ENCODE measurements at regions not wholly inside any gene's neighbourhood (a gene's known extent, or its start where the extent isn't known, plus 50 kb on each side); places are given as distances from the start of the nearest gene placed in this dataset.

DNA sequence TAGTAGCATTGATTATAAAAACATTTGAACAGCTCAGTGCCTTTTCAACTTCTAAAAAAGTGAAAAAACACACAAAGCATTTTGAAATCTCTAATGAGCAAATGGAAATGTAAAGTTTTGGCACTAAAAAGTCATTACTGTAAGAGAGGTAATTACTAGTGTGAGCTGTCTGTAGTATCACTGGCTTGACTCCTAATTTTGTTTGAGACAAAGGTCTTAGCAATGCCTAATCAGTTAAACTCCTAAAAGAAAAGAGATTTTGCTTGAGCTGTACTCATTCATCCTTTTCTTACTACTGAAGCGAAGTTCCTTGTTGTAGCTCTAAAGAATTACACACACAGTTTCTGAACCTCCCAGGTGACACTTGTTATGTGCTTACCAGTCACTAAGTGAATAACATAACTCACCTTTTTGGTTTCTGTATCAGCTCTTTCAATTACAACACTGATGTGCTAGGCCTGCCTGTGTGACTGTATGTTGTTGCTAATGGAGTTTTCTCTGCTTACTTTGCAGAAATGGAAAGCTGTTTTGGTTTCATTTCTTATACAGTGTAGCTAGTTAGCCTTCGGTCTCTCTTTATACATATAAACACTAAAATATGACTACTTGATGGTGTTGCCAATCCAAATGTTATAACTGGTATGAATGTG is 924.4 kb upstream of the TENM4 start:
- Histone ChIP-seq H3K27me3 (ENCODE audit: insufficient read depth, insufficient read length) (no peaks in the 10 kb centered on the region), H3K36me3 (ENCODE audit: insufficient read depth, insufficient read length, low read length) (no peaks in the 10 kb centered on the region), H3K4me1 (ENCODE audit: insufficient read depth, insufficient read length) (no peaks in the 10 kb centered on the region), H3K4me3 (ENCODE audit: insufficient read length, low read depth) (no peak overlapping the region), H3K9ac (ENCODE audit: insufficient read length, low read depth) (no peak overlapping the region), H3K9me3 (ENCODE audit: insufficient read depth, low read length) (no peaks in the 10 kb centered on the region)
- TF ChIP-seq SUZ12 (IDR thresholded peaks at IDR 0.05; ENCODE audit: extremely low read depth, insufficient read depth, insufficient read length) (no peak), ZNF274 (IDR thresholded peaks at IDR 0.05; ENCODE audit: low read depth, low read length) (no peak)
- DNase-seq (ENCODE audit: low read depth, low spot score), result no peak

DNA sequence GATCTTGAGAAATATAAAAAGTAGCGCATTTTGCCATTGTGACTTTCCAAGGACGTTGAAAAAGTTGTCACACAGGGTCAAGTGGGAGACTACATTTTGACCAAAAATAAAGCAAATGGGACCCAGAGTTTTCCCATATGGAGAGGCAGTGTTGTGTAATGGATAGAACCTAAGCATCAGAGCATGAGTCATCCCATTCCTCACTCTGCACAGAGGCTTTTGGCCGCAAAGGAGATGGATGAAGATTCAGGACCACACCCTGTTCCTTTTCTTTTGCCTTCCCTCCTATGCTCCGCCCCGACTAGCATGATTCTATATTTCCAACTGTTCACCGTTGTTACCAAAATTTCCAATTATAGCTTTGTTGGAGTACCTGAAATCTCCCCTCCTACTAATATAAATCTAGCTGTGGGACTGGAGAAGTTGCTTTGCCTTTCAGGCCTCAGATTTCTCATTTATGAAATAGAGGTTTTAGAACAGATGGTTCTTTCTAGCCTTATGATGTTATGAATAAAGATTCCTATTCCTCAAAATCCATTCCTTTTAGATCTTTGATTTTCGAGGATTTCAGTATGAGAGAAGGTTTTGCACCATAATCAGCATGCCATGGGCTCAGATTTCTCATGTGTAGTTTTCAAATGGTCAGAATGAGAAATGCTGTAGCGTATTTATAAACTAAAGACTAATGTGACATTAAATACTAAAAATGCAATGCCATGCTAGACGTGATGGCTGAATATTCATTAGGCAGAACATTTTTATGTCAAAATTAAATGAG is 921.9 kb upstream of the TENM4 start:
- DNase-seq (ENCODE audit: low read depth, low spot score), result no peak
- H3K9me3 ChIP-seq (ENCODE audit: insufficient read depth, low read length), result no peaks in the 10 kb centered on the region

DNA sequence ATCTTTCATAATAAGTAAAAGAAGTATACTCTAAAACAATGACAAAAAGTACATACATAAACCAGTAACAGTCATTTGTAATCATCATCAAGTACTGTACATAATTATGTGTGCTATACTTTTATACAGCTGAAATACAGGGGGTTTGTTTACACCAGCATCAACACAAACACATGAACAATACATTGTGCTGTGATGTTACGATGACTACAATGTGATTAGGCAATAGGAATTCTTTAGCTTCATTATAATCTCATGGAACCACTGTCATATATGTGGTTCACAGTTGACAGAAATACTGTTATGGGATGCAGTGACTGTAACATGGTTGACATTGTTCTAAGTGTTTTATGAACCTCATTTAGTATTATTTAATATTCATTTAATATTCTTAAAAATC is 914.4 kb upstream of the TENM4 start:
- DNase-seq (ENCODE audit: low read depth, low spot score), result no peak
- Histone ChIP-seq H3K9me3 (ENCODE audit: insufficient read depth, low read length) (no peaks in the 10 kb centered on the region), H3K9ac (ENCODE audit: insufficient read length, low read depth) (no peak overlapping the region), H3K27me3 (ENCODE audit: insufficient read depth, insufficient read length) (no peaks in the 10 kb centered on the region), H3K4me3 (ENCODE audit: insufficient read length, low read depth) (no peak overlapping the region), H3K4me1 (ENCODE audit: insufficient read depth, insufficient read length) (no peaks in the 10 kb centered on the region), H3K36me3 (ENCODE audit: insufficient read depth, insufficient read length, low read length) (no peaks in the 10 kb centered on the region)
- TF ChIP-seq ZNF274 (IDR thresholded peaks at IDR 0.05; ENCODE audit: low read depth, low read length) (no peak), SUZ12 (IDR thresholded peaks at IDR 0.05; ENCODE audit: extremely low read depth, insufficient read depth, insufficient read length) (no peak), YY1 (IDR thresholded peaks at IDR 0.05; ENCODE audit: insufficient read depth, insufficient read length) (no peak)

More for the DNA sequence above, 921.9 kb upstream of the TENM4 start:
- Histone ChIP-seq H3K27me3 (ENCODE audit: insufficient read depth, insufficient read length) (no peaks in the 10 kb centered on the region), H3K9ac (ENCODE audit: insufficient read length, low read depth) (no peak overlapping the region), H3K4me1 (ENCODE audit: insufficient read depth, insufficient read length) (no peaks in the 10 kb centered on the region), H3K36me3 (ENCODE audit: insufficient read depth, insufficient read length, low read length) (no peaks in the 10 kb centered on the region), H3K4me3 (ENCODE audit: insufficient read length, low read depth) (no peak overlapping the region)
- no peak for TF ChIP-seq YY1 (IDR thresholded peaks at IDR 0.05; ENCODE audit: insufficient read depth, insufficient read length)
- TF ChIP-seq ZNF274 (IDR thresholded peaks at IDR 0.05; ENCODE audit: low read depth, low read length), result no peak
- no peak for TF ChIP-seq SUZ12 (IDR thresholded peaks at IDR 0.05; ENCODE audit: extremely low read depth, insufficient read depth, insufficient read length)

DNA sequence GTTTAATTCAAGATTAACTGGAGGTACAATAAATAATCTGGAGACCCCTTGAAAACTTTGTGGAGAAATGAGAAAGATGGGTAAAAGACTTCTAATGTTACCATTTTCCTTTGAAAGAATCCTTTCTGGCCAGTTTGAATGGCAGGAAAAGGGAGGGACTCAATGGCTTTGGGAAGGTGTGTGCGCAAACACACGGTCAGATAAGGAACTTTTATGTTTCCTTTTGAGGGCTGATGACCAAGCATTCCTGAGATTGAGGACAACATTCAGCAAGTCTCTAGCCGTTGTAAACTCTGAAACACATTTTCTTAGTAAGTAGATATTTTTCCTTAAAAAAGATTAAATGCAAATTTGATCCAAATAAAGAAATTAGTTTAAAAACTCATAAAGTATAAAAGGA is 909.7 kb upstream of the TENM4 start:
- H3K4me3 ChIP-seq (ENCODE audit: insufficient read length, low read depth), result no peak overlapping the region
- H3K36me3 ChIP-seq (ENCODE audit: insufficient read depth, insufficient read length, low read length), result no peaks in the 10 kb centered on the region
- H3K4me1 ChIP-seq (ENCODE audit: insufficient read depth, insufficient read length), result no peaks in the 10 kb centered on the region
- H3K9me3 ChIP-seq (ENCODE audit: insufficient read depth, low read length), result no peaks in the 10 kb centered on the region
- DNase-seq (ENCODE audit: low read depth, low spot score), result no peak
- H3K9ac ChIP-seq (ENCODE audit: insufficient read length, low read depth), result no peak overlapping the region
- no peak for TF ChIP-seq YY1 (IDR thresholded peaks at IDR 0.05; ENCODE audit: insufficient read depth, insufficient read length)
- TF ChIP-seq SUZ12 (IDR thresholded peaks at IDR 0.05; ENCODE audit: extremely low read depth, insufficient read depth, insufficient read length), result no peak
- TF ChIP-seq ZNF274 (IDR thresholded peaks at IDR 0.05; ENCODE audit: low read depth, low read length), result no peak
- H3K27me3 ChIP-seq (ENCODE audit: insufficient read depth, insufficient read length), result no peaks in the 10 kb centered on the region

DNA sequence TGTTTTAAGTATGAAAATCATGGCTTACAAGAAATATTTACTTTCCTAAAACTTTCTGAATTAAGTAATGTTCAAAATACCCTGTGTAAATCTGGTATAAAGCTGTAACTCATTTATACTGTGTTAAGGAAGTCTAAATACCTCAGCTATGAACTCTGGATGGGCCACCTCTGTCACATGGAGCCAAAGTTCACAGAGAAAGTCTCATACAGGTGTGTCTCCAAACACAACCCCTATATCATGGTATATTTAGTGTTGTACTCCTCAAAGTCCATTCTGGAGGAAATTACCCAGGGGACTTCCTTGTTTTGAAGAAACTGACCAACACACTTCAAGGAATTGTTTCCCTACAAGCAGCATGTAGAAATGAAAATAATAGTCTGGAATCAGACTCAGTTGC is 909.2 kb upstream of the TENM4 start:
- Histone ChIP-seq H3K27me3 (ENCODE audit: insufficient read depth, insufficient read length) (no peaks in the 10 kb centered on the region), H3K36me3 (ENCODE audit: insufficient read depth, insufficient read length, low read length) (no peaks in the 10 kb centered on the region), H3K9ac (ENCODE audit: insufficient read length, low read depth) (no peak overlapping the region), H3K4me3 (ENCODE audit: insufficient read length, low read depth) (no peak overlapping the region), H3K9me3 (ENCODE audit: insufficient read depth, low read length) (no peaks in the 10 kb centered on the region), H3K4me1 (ENCODE audit: insufficient read depth, insufficient read length) (no peaks in the 10 kb centered on the region)
- TF ChIP-seq ZNF274 (IDR thresholded peaks at IDR 0.05; ENCODE audit: low read depth, low read length), result no peak
- TF ChIP-seq YY1 (IDR thresholded peaks at IDR 0.05; ENCODE audit: insufficient read depth, insufficient read length), result no peak
- TF ChIP-seq SUZ12 (IDR thresholded peaks at IDR 0.05; ENCODE audit: extremely low read depth, insufficient read depth, insufficient read length), result no peak
- no peak for DNase-seq (ENCODE audit: low read depth, low spot score)

DNA sequence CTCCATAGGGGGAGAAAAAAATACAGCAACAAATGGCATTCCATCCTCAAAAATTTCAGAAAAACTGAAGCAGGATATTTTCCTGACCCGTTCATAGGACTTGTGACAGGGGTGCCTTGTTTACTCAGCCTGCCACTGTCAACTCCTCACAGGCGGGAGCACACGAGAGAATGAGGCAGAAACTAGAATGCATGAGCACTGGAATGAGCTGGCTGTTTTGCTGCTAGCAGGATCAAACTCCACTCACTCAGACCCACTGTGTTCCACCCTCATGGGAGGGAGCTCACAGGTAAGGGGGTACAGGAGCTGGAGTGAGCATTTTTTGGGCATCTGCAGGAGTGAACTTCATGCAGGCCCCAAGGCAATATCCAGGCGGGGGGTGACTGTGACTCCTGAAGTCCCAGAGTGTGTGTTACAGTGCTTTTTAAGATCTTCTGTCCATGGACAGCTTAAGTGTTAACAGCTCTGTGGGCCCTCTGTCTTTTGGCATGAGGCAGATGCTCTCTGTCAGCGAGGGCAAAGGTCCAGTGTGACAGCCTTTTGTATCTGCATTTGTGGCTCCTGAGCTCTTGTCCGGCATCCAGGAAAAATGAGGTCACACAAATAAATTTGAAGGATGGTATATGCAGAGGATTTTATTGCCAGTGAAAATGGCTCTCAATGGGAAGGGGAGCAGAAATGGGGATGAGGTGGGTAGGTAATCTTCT is 905.7 kb upstream of the TENM4 start:
- DNase-seq (ENCODE audit: low read depth, low spot score), result no peak
- Histone ChIP-seq H3K36me3 (ENCODE audit: insufficient read depth, insufficient read length, low read length) (no peaks in the 10 kb centered on the region), H3K9ac (ENCODE audit: insufficient read length, low read depth) (no peak overlapping the region)

DNA sequence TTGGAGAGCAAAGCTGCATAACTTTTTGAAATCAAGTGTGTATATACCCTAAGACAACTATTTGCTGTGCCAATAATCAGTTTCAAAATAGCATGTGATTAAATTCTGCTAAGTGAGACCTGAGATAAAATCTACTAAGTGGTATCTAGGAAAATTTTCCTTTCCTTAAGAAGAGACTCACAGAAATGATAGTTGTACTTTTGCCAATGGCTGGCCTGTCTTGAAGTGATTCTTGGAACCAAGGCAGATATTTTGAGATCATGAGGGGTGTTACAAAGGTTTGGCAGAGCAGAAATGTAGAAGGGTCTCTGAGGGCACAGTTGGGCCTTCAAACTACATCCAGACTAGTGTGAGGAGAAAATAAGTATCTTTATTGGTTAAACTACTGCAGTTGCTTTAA is 902.6 kb upstream of the TENM4 start:
- Histone ChIP-seq H3K9me3 (ENCODE audit: insufficient read depth, low read length) (no peaks in the 10 kb centered on the region), H3K9ac (ENCODE audit: insufficient read length, low read depth) (no peak overlapping the region), H3K4me1 (ENCODE audit: insufficient read depth, insufficient read length) (no peaks in the 10 kb centered on the region), H3K4me3 (ENCODE audit: insufficient read length, low read depth) (no peak overlapping the region), H3K27me3 (ENCODE audit: insufficient read depth, insufficient read length) (no peaks in the 10 kb centered on the region), H3K36me3 (ENCODE audit: insufficient read depth, insufficient read length, low read length) (no peaks in the 10 kb centered on the region)
- TF ChIP-seq SUZ12 (IDR thresholded peaks at IDR 0.05; ENCODE audit: extremely low read depth, insufficient read depth, insufficient read length) (no peak), ZNF274 (IDR thresholded peaks at IDR 0.05; ENCODE audit: low read depth, low read length) (no peak), YY1 (IDR thresholded peaks at IDR 0.05; ENCODE audit: insufficient read depth, insufficient read length) (no peak)
- DNase-seq (ENCODE audit: low read depth, low spot score), result no peak

More for the DNA sequence above, 905.7 kb upstream of the TENM4 start:
- TF ChIP-seq SUZ12 (IDR thresholded peaks at IDR 0.05; ENCODE audit: extremely low read depth, insufficient read depth, insufficient read length), result no peak
- TF ChIP-seq YY1 (IDR thresholded peaks at IDR 0.05; ENCODE audit: insufficient read depth, insufficient read length), result no peak
- TF ChIP-seq ZNF274 (IDR thresholded peaks at IDR 0.05; ENCODE audit: low read depth, low read length), result no peak
- no peaks in the 10 kb centered on the region for H3K4me1 ChIP-seq (ENCODE audit: insufficient read depth, insufficient read length)
- no peaks in the 10 kb centered on the region for H3K27me3 ChIP-seq (ENCODE audit: insufficient read depth, insufficient read length)
- H3K9me3 ChIP-seq (ENCODE audit: insufficient read depth, low read length), result no peaks in the 10 kb centered on the region
- H3K4me3 ChIP-seq (ENCODE audit: insufficient read length, low read depth), result no peak overlapping the region
